ENCODE measurements at regions not wholly inside any gene's neighbourhood (a gene's known extent, or its start where the extent isn't known, plus 50 kb on each side); places are given as distances from the start of the nearest gene placed in this dataset.

GRCh38 chr9:675697-676370 is 165.7 kb upstream of the DMRT1 start:
- no peak overlapping the region for H3K9ac ChIP-seq (ENCODE audit: low read depth in 1 of 2, low read length in 2 of 2)
- H3K4me1 ChIP-seq (ENCODE audit: control insufficient read depth in 4 of 4, insufficient read depth in 4 of 4, low read length in 3 of 4), result peaks cover 5 to 41% (median 14%) of the 10 kb centered on the region in 4 donors
- no peak for DNase-seq (ENCODE audit: low spot score)

More at GRCh38 chr9:675697-676370, 165.7 kb upstream of the DMRT1 start:
- Histone ChIP-seq H3K4me3 (ENCODE audit: low read depth in 1 of 3, low read length in 3 of 3) (no peak overlapping the region), H3K27ac (ENCODE audit: low read depth in 1 of 2, low read length in 2 of 2) (no peak overlapping the region), H3K9me3 (ENCODE audit: control insufficient read depth in 4 of 4, low read length in 3 of 4) (no peaks in the 10 kb centered on the region), H3K36me3 (ENCODE audit: control insufficient read depth in 4 of 4, insufficient read depth in 3 of 4, low read depth in 1 of 4, low read length in 3 of 4) (no peaks in the 10 kb centered on the region), H3K27me3 (ENCODE audit: control insufficient read depth in 4 of 4, insufficient read depth in 4 of 4, low read length in 3 of 4) (no peaks in the 10 kb centered on the region)
- 81% methylated on average over 4 of the region's 4 CpGs for WGBS
- TF ChIP-seq ATF3 (IDR thresholded peaks at IDR 0.05) (no peak), FOXA2 (IDR thresholded peaks at IDR 0.05) (no peak), HNF4G (IDR thresholded peaks at IDR 0.05) (no peak), CTCF (IDR thresholded peaks at IDR 0.05; ENCODE audit: low read depth, low read length, missing input control) (no peak), EGR1 (IDR thresholded peaks at IDR 0.05; ENCODE audit: low read depth in 2 of 2) (no peak), GABPA (IDR thresholded peaks at IDR 0.05 in 1 of 2, conservative IDR thresholded peaks at IDR 0.05 in 1 of 2) (no peak), JUND (IDR thresholded peaks at IDR 0.05) (no peak), TAF1 (conservative IDR thresholded peaks at IDR 0.05) (no peak), RAD21 (IDR thresholded peaks at IDR 0.05) (no peak), SP1 (IDR thresholded peaks at IDR 0.05) (no peak), MAX (IDR thresholded peaks at IDR 0.05) (no peak), RXRA (IDR thresholded peaks at IDR 0.05) (no peak), FOXA1 (IDR thresholded peaks at IDR 0.05) (no peak), HNF4A (conservative IDR thresholded peaks at IDR 0.05) (no peak), NR2F2 (IDR thresholded peaks at IDR 0.05) (no peak), YY1 (IDR thresholded peaks at IDR 0.05) (no peak), ZBTB33 (IDR thresholded peaks at IDR 0.05) (no peak)
- TF ChIP-seq, protein P1, sequence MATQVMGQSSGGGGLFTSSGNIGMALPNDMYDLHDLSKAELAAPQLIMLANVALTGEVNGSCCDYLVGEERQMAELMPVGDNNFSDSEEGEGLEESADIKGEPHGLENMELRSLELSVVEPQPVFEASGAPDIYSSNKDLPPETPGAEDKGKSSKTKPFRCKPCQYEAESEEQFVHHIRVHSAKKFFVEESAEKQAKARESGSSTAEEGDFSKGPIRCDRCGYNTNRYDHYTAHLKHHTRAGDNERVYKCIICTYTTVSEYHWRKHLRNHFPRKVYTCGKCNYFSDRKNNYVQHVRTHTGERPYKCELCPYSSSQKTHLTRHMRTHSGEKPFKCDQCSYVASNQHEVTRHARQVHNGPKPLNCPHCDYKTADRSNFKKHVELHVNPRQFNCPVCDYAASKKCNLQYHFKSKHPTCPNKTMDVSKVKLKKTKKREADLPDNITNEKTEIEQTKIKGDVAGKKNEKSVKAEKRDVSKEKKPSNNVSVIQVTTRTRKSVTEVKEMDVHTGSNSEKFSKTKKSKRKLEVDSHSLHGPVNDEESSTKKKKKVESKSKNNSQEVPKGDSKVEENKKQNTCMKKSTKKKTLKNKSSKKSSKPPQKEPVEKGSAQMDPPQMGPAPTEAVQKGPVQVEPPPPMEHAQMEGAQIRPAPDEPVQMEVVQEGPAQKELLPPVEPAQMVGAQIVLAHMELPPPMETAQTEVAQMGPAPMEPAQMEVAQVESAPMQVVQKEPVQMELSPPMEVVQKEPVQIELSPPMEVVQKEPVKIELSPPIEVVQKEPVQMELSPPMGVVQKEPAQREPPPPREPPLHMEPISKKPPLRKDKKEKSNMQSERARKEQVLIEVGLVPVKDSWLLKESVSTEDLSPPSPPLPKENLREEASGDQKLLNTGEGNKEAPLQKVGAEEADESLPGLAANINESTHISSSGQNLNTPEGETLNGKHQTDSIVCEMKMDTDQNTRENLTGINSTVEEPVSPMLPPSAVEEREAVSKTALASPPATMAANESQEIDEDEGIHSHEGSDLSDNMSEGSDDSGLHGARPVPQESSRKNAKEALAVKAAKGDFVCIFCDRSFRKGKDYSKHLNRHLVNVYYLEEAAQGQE (IDR thresholded peaks at IDR 0.05), result no peak
